Pancreas (tissue), 10 donors: ENCODE measurements at regions not wholly inside any gene's neighbourhood (a gene's known extent, or its start where the extent isn't known, plus 50 kb on each side); places are given as distances from the start of the nearest gene placed in this dataset.

Experiments used
- ATAC-seq, 4 donors: fragments of 200-7000 bp; cut with Tn5 transposase; one replicate each; pipeline versions ENCODE4 v1.8.0 to v1.9.1; 2020; ENCODE audit warnings: mild to moderate bottlenecking in 4 of 4, moderate library complexity in 4 of 4
- DNase-seq, 6 donors: peaks; one replicate each; pipeline ENCODE4 v3.0.0-alpha.2; 2020
- FAIRE-seq: peaks from 2 replicates; lab custom pipeline; 2012; peaks lifted over from hg19 to GRCh38; lab: Jason Lieb, UNC
- H3K27ac ChIP-seq, 4 donors: fragments of 200-600 bp; sonication (generic); 1 replicate in 3 of 4; 2 replicates in 1 of 4; pipeline versions ENCODE4 v1.5.0 to v1.8.0; 2020
- H3K27me3 ChIP-seq, 4 donors: fragments of 200-600 bp; one replicate each; pipeline ENCODE4 v1.8.0; 2021
- H3K36me3 ChIP-seq, 3 donors: fragments of 200-600 bp; sonication (generic) in 1 of 3; one replicate each; pipeline versions ENCODE4 v1.5.0 to v1.8.0; 2020 to 2021
- H3K4me1 ChIP-seq, 3 donors: fragments of 200-600 bp; one replicate each; pipeline ENCODE4 v1.8.0; 2021
- H3K4me3 ChIP-seq, 4 donors: fragments of 200-600 bp; sonication (generic) in 2 of 4; one replicate each; pipeline versions ENCODE4 v1.5.0 to v1.8.0; 2020 to 2021
- H3K9me3 ChIP-seq, 4 donors: fragments of 200-600 bp; one replicate each; pipeline ENCODE4 v1.8.0; 2021
- CTCF ChIP-seq, 4 donors: fragments of 200-600 bp; sonication (generic) in 3 of 4; IDR thresholded peaks; one replicate each; pipeline versions ENCODE4 v1.5.0 to v1.8.0; 2021; ENCODE audit warnings: antibody characterized with exemption in 4 of 4
- WGBS, 2 donors: extraction: QIAGEN DNeasy Blood & Tissue Kit; methylation state at CpG; one replicate each; pipeline ENCODE4 v1.1.7; 2013; 5-methylcytosine and 5-hydroxymethylcytosine counted together
- intact Hi-C, 3 donors: fragments of 100-400 bp; cut with DNase I; formaldehyde crosslinking; loops; one replicate each; pipeline versions ENCODE4 v1.11.1 to v1.14.2; 2022
- donor health status: healthy with polysubstance abuse.
- donor health status: DM: no; HTN: no; CAD: no; lungs with moderate emphysema.
- donor health status: DM: no; HTN: no; CAD: no.
- donor health status: control.
- donor health status: control.
- donor health status: Bipolar disorder and iron deficiency.
- donor health status: DM: yes; HTN: yes; CAD: no.
- donor health status: DM: no; HTN: no; CAD: no.
- donor health status: DM: no; HTN: no; CAD: no.
- donor health status: DM: yes; HTN: yes; CAD: no.

GRCh38 chr1:29504196-29504595, 267.9 kb downstream of the PTPRU start:
- no peak for FAIRE-seq
- 27 to 34% methylated on average over 4 of the region's 4 CpGs for WGBS, 2 donors
- no peaks in the 10 kb centered on the region for H3K27me3 ChIP-seq
- no peak overlapping the region for H3K27ac ChIP-seq
- no peaks in the 10 kb centered on the region for H3K36me3 ChIP-seq
- no peak for DNase-seq
- H3K4me3 ChIP-seq, result no peak overlapping the region
- no peaks in the 10 kb centered on the region for H3K9me3 ChIP-seq
- intact Hi-C loops, result no loop called here
- peak in 2 of 4 donors; percentile 53 to 64 for ATAC-seq
- no peaks in the 10 kb centered on the region for H3K4me1 ChIP-seq
- no peak for TF ChIP-seq CTCF (IDR thresholded peaks at IDR 0.05)

GRCh38 chr1:29502911-29503840, 266.9 kb downstream of the PTPRU start:
- no peak for FAIRE-seq
- 52 to 56% methylated on average over 12 of the region's 12 CpGs for WGBS, 2 donors
- ATAC-seq, result peak in 2 of 4 donors; percentile 28 to 32
- peak in 1 of 6 donors; percentile 14 for DNase-seq
- intact Hi-C loops, result no loop called here
- no peak overlapping the region for H3K27ac ChIP-seq
- TF ChIP-seq CTCF (IDR thresholded peaks at IDR 0.05), result no peak
- H3K4me1 ChIP-seq, result no peaks in the 10 kb centered on the region
- H3K4me3 ChIP-seq, result no peak overlapping the region
- H3K27me3 ChIP-seq, result no peaks in the 10 kb centered on the region
- H3K36me3 ChIP-seq, result no peaks in the 10 kb centered on the region
- no peaks in the 10 kb centered on the region for H3K9me3 ChIP-seq

DNA sequence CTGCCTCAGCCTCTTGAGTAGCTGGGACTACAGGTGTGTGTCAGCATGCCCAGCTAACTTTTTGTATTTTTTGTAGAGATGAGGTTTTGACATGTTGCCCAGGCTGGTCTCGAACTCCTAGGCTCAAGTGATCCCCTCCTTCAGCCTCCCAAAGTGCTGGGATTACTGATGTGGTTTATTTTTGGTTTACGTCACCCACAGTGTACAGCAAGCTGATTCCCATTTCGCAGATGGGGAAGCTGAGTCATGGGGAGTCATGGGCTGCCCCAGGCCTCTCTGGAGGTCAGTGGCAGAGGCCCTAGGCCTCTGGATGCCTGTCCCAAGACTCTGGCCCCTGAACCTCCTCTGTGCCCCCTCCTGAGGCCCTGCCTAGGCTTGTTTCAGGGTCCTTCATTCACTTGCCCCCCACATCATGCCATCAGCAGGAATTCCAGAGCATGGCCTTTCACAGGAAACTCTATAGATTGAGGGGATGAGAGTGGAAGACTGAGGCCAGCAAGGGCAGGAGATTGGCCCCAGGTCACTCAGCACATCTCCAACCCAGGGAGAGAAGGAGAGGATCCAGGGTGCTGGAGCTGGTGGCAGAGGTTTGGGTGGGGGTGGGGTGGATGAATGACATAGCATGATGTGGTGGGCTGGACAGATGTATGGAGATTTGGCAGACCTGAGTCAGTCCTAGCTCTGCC, 266.0 kb downstream of the PTPRU start:
- Histone ChIP-seq H3K4me1 (no peaks in the 10 kb centered on the region), H3K36me3 (no peaks in the 10 kb centered on the region), H3K4me3 (no peak overlapping the region), H3K27me3 (no peaks in the 10 kb centered on the region), H3K9me3 (no peaks in the 10 kb centered on the region), H3K27ac (no peak overlapping the region)
- ATAC-seq (no peak), FAIRE-seq (no peak), DNase-seq (no peak)
- 86 to 88% methylated on average over 3 of the region's 3 CpGs for WGBS, 2 donors
- no peak for TF ChIP-seq CTCF (IDR thresholded peaks at IDR 0.05)
- intact Hi-C loops, result no loop called here

DNA sequence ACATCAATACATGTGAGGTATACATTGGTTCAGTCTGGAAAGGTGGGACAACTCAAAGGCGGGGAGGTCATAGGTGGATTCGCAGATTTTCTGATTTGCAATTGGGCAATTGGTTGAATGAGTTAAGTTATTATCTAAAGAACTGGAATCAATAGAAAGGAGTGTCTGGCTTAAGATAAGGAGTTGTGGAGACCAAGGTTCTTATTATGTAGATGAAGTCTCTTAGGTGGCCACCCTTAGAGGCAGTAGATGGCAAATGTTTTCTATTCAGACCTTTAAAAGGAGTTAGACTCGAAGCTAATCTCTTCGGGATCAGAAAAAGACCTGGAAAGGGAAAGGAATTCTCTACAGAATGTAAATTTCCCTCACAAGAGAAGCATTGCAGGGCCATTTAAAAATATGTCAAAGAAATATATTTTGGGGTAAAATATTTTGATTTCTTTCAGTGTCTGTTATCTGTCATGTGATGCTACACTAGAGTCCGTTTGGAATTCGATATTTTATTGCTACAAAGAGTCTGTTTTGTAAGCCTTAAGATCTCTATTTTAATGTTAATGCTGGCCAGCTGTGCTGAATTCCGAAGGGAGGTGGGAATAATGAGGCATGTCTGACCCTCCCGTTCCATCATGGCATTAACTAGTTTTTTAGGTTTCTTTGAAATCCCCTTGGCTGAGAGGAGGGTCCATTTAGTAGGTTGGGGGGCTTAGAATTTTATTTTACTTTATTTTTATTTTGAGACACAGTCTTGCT, 265.1 kb downstream of the PTPRU start:
- Histone ChIP-seq H3K4me1 (no peaks in the 10 kb centered on the region), H3K9me3 (no peaks in the 10 kb centered on the region), H3K4me3 (no peak overlapping the region), H3K36me3 (no peaks in the 10 kb centered on the region), H3K27ac (no peak overlapping the region), H3K27me3 (no peaks in the 10 kb centered on the region)
- WGBS, 2 donors, result 44 to 45% methylated on average over 8 of the region's 8 CpGs
- intact Hi-C loops, result no loop called here
- no peak for TF ChIP-seq CTCF (IDR thresholded peaks at IDR 0.05)
- DNase-seq (no peak), FAIRE-seq (no peak), ATAC-seq (no peak)
